HG03342 (cell line): ENCODE measurements at regions not wholly inside any gene's neighbourhood (a gene's known extent, or its start where the extent isn't known, plus 50 kb on each side); places are given as distances from the start of the nearest gene placed in this dataset.
"Not testable (repeated sequence)": the region's sequence is repeated elsewhere in the genome, so short reads cannot be mapped to it uniquely, and the experiment has no call there.

Experiments used
- ATAC-seq: cut with Tn5 transposase; IDR thresholded peaks from one replicate; pipeline ENCODE4 v1.9.1; 2021; ENCODE audit warnings: mild to moderate bottlenecking, moderate library complexity; ENCODE audit not compliant: unreplicated experiment

GRCh38 chr22:49006207-49007012 lies 821.3 kb downstream of the BRD1 start:
- ATAC-seq: no peak

DNA sequence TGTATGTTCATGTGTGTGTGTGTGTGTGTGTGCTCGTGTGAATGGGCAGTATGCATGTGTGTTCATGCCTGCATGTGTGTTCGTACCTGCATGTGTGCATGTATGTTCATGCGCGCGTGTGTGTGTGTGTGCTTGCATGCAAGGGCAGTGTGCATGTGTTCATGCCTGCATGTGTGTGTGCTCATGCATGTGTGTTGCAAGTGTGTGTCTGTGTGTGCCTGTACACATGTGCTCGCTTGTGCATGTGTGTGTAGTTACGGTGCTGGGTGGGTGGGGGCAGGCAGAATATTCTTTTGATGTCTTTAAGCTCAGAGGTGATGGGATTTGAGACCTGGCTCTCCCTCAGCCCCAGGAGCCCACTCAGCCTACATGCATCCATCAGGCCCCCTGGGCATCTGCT lies 822.1 kb downstream of the BRD1 start:
- ATAC-seq: no peak

DNA sequence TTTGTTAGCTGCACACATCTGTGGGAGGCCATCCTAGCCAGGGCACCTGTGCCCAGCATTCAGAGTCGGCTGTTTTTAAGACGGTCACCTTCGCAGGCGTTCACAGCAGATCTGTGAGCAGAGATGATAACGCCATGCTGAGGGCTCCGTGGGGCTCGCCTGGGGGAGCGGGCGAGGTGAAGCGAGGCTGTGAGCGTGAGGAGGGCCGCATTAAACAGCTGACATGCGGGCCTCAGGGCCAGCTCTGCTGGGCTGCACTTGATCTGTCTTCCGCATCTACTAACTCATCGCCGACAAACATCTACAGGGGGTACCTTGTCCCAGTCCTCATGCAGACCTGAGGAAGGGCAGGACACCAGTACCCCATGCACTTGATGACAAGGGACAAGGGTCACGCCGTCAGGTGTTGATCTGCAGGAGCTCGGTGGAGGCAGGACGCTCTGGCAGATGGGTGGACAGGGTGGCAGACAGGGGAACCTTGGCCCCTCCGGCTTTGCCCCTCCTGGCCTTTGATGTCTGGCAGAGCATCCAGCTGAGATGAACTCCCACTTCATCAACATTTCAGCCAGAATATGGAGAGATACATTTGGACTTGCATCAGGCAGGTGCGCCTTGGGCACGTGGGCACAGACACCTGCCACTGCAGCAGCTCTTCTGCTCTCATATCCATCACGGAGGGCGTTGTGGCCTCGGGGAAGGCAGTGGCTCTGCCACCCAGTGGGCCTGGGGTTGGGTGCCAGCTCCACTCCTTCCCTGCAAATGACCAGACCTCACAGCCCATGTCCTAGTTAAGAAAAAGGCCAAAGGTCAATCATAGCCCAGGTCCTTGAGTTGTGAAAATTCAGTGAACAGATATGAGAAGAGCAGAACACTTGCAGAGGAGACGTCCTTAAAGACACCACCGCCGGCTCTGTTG lies 822.9 kb downstream of the BRD1 start:
- no peak for ATAC-seq

DNA sequence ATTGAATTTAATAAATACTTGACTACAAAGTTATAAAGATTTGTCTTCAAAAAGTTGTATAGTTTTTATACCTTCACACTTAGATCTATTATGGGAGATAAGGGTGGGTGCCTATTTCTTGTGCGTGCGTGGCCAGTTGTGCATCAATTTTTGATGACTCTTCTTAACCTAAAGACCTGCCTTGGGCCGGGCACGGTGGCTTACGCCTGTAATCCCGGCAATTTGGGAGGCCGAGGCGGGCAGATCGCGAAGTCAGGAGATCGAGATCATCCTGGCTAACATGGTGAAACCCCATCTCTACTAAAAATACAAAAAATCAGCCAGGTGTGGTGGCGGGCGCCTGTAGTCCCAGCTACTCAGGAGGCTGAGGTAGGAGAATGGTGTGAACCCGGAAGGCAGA lies 830.1 kb downstream of the BRD1 start:
- ATAC-seq: not testable (repeated sequence)

DNA sequence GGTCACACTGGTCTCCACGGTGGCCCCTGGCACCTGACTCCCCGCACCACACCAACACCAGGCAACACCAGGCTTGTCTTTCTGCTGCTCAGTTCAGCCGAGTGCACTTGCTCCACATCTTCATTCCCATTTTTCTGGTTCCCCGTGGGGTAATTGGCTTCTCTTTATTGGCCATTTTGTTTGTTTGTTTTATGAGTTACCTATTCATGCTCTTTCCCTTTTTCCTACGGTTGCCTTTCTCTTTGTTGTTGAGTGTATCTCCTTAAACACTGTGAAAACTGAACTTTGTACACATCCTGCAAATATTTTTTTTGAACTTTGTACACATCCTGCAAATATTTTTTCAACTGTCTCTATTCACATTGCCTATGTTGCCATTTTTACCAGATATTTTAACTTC lies 834.0 kb downstream of the BRD1 start:
- no peak for ATAC-seq

- ATAC-seq: no peak
Measured at GRCh38 chr22:48984639-48985038, 843.0 kb downstream of the BRD1 start.

- ATAC-seq: no peak
Measured at GRCh38 chr22:48982321-48982905, 845.3 kb downstream of the BRD1 start.

- ATAC-seq: no peak
Measured at GRCh38 chr22:48981371-48982061, 846.2 kb downstream of the BRD1 start.

DNA sequence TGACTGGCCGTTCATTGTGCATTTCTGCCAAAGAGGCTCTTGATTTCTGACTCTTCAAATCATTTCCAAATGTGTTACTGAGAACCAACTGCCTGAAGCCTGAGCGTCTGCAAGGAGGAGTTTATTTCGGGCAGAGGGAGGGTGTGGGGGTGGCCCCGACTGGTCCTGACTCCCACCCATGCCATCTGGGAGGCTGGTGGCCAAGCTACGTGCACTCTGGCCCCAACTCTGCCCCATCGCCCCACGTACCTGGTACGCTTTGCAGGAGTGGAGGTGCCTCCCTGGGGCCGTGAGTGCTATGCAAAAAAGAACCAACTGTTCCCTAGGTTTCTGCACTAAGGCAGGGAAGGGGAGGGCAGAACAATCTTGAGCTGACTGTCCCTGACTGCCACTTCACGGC lies 846.8 kb downstream of the BRD1 start:
- no peak for ATAC-seq

GRCh38 chr22:48980409-48980808 lies 847.3 kb downstream of the BRD1 start:
- no peak for ATAC-seq

DNA sequence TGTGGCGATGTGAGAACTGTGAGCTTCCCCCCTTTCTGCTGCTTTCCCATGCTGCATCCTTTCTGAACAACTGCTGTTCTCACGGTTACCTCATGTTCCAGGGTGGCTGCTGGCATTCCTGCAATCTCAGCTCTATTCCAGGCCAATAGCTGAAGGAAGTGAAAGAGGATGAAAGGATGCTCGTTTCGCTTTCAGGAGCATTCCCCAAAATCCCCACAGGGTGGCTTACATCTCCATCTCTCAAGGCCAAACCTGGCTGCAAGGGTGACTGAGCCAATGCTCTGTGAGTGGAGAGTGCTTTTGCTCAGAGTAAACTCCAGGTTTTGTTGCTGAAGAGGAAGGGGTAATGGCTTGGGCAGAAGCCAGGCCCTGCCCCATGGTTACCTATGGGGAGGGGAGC lies 848.2 kb downstream of the BRD1 start:
- ATAC-seq: no peak

DNA sequence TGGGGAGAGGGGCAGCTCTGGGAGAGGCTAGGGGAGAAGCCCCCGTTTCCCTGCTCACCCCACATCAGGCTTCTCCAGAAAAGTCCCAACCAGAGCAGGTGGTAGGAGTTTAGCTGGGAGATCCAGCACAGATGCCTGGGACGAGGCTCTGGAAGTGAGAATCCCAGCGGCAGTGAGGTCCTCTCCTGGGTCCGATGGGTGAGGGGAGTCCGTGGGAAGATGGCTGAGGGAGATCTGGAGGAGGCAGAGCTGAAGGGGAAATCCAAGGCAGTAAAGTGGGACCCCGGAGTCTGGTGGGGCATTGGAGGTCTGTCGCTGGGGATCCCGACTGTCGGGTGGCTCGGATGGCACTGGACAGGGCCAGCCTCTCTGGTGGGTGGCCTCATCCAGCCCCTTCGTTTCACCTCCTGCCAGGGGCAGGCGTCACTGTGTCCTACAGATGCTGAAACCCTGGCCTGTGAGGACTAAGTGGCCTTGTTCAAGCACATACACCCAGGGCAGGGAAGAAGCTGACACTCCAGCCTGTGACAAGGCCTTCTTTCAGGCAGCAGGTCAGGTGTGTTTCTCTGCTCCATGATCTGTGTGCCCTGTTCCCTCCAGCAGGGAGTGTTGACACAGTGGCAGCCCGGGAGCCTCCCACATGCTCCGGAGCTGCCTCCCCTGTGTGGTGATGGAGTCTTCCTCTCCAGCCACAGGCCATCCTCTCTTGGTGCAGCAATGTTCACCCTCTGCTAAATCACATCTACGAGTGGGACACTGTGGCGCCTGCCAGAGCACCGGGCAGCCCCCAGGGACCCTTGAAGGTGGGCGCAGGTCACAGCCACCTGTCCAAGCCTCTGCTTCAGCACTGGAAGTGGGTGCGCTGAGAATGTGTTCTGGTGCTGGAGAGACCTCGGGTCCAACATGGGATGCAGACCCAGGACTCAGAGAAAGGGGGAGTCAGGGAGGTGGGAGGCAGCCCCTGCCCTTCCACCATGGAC lies 850.8 kb downstream of the BRD1 start:
- no peak for ATAC-seq

GRCh38 chr22:48975886-48976285 lies 851.8 kb downstream of the BRD1 start:
- no peak for ATAC-seq

- ATAC-seq: no peak
Measured at GRCh38 chr22:48975316-48975741, 852.3 kb downstream of the BRD1 start.

- no peak for ATAC-seq
Measured at GRCh38 chr22:48974443-48975315, 853.0 kb downstream of the BRD1 start.

GRCh38 chr22:48973694-48974041 lies 854.0 kb downstream of the BRD1 start:
- ATAC-seq: no peak

GRCh38 chr22:48972979-48973693 lies 854.5 kb downstream of the BRD1 start:
- no peak for ATAC-seq

GRCh38 chr22:48968201-48968959 lies 859.3 kb downstream of the BRD1 start:
- no peak for ATAC-seq
